ENCODE measurements at regions not wholly inside any gene's neighbourhood (a gene's known extent, or its start where the extent isn't known, plus 50 kb on each side); places are given as distances from the start of the nearest gene placed in this dataset.

DNA sequence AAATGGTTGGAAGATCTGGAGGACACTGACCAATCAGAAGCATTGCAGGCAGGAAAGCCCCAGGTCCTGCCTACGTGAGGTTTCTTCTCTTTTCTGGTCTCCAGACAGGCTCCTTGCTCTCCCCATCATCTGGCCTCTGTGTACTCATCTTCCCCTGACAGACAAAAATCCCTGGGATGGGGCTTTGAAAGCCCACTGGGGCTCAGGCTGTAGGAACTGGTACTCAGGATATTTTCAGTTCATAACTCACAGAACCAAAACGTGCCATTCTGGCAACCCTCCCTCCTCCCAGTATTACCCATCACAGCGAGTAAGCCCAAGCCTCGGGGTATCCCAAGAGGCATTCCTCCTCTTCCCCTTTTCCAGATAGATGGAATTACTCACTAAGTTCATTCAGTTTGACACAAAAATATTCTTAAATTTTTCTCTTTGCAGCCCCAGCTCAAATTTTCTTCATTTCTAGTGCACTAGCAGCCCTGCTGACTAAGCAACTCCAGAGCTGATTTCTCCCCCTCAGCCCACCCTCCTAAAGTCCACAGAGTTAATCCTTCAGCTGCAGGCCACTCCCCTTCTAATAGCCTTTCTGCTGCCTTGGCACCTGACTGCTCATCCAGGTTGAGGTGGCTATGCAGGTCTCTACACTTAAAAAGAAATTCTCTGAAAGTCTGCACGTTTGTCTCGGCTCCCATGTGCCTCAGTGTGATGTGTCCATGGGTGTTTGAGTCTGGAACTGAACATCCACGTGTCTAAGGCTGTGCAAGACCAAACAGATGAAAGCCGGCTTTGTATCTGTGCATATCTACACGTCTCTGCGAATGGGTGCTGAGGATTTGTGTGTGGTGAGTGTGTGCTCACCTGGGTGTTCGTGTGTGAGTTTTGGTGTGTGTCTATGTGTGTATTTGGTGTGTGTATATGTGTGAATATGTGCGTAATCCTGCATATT is 331.4 kb downstream of the CCSER2 start:
- no peak overlapping the region for H3K4me3 ChIP-seq (replicated peaks; ENCODE audit: low read depth, low read length)
- no peak for DNase-seq (ENCODE audit: low read depth)
- TF ChIP-seq, protein P1, sequence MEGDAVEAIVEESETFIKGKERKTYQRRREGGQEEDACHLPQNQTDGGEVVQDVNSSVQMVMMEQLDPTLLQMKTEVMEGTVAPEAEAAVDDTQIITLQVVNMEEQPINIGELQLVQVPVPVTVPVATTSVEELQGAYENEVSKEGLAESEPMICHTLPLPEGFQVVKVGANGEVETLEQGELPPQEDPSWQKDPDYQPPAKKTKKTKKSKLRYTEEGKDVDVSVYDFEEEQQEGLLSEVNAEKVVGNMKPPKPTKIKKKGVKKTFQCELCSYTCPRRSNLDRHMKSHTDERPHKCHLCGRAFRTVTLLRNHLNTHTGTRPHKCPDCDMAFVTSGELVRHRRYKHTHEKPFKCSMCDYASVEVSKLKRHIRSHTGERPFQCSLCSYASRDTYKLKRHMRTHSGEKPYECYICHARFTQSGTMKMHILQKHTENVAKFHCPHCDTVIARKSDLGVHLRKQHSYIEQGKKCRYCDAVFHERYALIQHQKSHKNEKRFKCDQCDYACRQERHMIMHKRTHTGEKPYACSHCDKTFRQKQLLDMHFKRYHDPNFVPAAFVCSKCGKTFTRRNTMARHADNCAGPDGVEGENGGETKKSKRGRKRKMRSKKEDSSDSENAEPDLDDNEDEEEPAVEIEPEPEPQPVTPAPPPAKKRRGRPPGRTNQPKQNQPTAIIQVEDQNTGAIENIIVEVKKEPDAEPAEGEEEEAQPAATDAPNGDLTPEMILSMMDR (IDR thresholded peaks at IDR 0.05; ENCODE audit: low read length, missing control alignments), result no peak

GRCh38 chr10:84660450-84661159 is 332.2 kb downstream of the CCSER2 start:
- no peak overlapping the region for H3K4me3 ChIP-seq (replicated peaks; ENCODE audit: low read depth, low read length)
- no peak for DNase-seq (ENCODE audit: low read depth)
- TF ChIP-seq, protein P1 (IDR thresholded peaks at IDR 0.05; ENCODE audit: low read length, missing control alignments), result no peak

GRCh38 chr10:84665211-84665610 is 336.8 kb downstream of the CCSER2 start:
- no peak for DNase-seq (ENCODE audit: low read depth)
- no peak overlapping the region for H3K4me3 ChIP-seq (replicated peaks; ENCODE audit: low read depth, low read length)
- TF ChIP-seq, protein P1 (IDR thresholded peaks at IDR 0.05; ENCODE audit: low read length, missing control alignments), result no peak

- TF ChIP-seq, protein P1 (IDR thresholded peaks at IDR 0.05; ENCODE audit: low read length, missing control alignments), result no peak
- H3K4me3 ChIP-seq (replicated peaks; ENCODE audit: low read depth, low read length), result no peak overlapping the region
- DNase-seq (ENCODE audit: low read depth), result no peak
Measured at GRCh38 chr10:84665883-84666463, 337.6 kb downstream of the CCSER2 start.

- no peak overlapping the region for H3K4me3 ChIP-seq (replicated peaks; ENCODE audit: low read depth, low read length)
- TF ChIP-seq, protein P1 (IDR thresholded peaks at IDR 0.05; ENCODE audit: low read length, missing control alignments), result no peak
- no peak for DNase-seq (ENCODE audit: low read depth)
Measured at GRCh38 chr10:84668186-84668763, 339.9 kb downstream of the CCSER2 start.

DNA sequence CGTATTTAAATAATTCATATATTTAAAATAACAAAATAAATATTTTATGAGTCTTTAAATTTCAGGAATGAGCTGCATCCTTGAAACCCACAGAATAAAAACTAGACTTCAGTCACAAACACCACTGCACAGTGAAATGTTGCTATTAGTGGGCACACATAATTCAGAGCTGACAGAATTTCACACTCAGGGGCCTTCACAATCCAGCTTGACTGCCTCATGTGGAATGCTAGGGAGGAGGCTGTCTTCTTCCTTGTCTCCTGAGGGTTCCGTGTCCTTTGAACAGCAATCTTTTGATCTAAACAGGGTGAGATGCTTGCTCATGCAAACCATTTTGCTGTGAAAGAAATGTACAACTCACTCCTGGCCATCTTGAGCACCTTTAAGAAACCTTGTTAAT is 346.7 kb downstream of the CCSER2 start:
- DNase-seq (ENCODE audit: low read depth), result no peak
- TF ChIP-seq, protein P1 (IDR thresholded peaks at IDR 0.05; ENCODE audit: low read length, missing control alignments), result no peak
- no peak overlapping the region for H3K4me3 ChIP-seq (replicated peaks; ENCODE audit: low read depth, low read length)

Measured in fibroblast of pulmonary artery (primary cell).